ENCODE measurements at regions not wholly inside any gene's neighbourhood (a gene's known extent, or its start where the extent isn't known, plus 50 kb on each side); places are given as distances from the start of the nearest gene placed in this dataset.
A peak's percentile ranks its signal among the peaks of the same experiment; 100 is the strongest.
"Not testable (repeated sequence)": the region's sequence is repeated elsewhere in the genome, so short reads cannot be mapped to it uniquely, and the experiment has no call there.

- no peak for DNase-seq
These were observed 622.6 kb upstream of the SLC35B3 start for GRCh38 chr6:9057937-9058336.

- DNase-seq = no peak
These were observed 621.2 kb upstream of the SLC35B3 start for GRCh38 chr6:9056556-9056955.

GRCh38 chr6:9044426-9044825, 609.1 kb upstream of the SLC35B3 start:
- no peak for DNase-seq

- DNase-seq = no peak
These were observed 605.4 kb upstream of the SLC35B3 start for GRCh38 chr6:9040718-9041117.

GRCh38 chr6:9039258-9039657, 603.9 kb upstream of the SLC35B3 start:
- no peak for DNase-seq

GRCh38 chr6:9028086-9028485, 592.7 kb upstream of the SLC35B3 start:
- no peak for DNase-seq

GRCh38 chr6:9025796-9026394, 590.5 kb upstream of the SLC35B3 start:
- DNase-seq = no peak

GRCh38 chr6:9025228-9025627, 589.9 kb upstream of the SLC35B3 start:
- no peak for DNase-seq

- not testable (repeated sequence) for DNase-seq
These were observed 588.9 kb upstream of the SLC35B3 start for GRCh38 chr6:9024246-9024645.

GRCh38 chr6:9020001-9020400, 584.7 kb upstream of the SLC35B3 start:
- no peak for DNase-seq

GRCh38 chr6:9009931-9010330, 574.6 kb upstream of the SLC35B3 start:
- DNase-seq = no peak

GRCh38 chr6:9007027-9007426, 571.7 kb upstream of the SLC35B3 start:
- DNase-seq = no peak

GRCh38 chr6:9002833-9003232, 567.5 kb upstream of the SLC35B3 start:
- no peak for DNase-seq

- DNase-seq = no peak
These were observed 559.8 kb upstream of the SLC35B3 start for GRCh38 chr6:8995156-8995555.

- no peak for DNase-seq
These were observed 557.8 kb upstream of the SLC35B3 start for GRCh38 chr6:8993111-8993510.

GRCh38 chr6:8991844-8992243, 556.5 kb upstream of the SLC35B3 start:
- no peak for DNase-seq

- DNase-seq = no peak
These were observed 554.7 kb upstream of the SLC35B3 start for GRCh38 chr6:8990075-8990474.

GRCh38 chr6:8983202-8983688, 547.9 kb upstream of the SLC35B3 start:
- peak; percentile 8 for DNase-seq

- DNase-seq = no peak
These were observed 547.3 kb upstream of the SLC35B3 start for GRCh38 chr6:8982668-8983067.

- DNase-seq = no peak
These were observed 538.0 kb upstream of the SLC35B3 start for GRCh38 chr6:8973395-8973794.

GRCh38 chr6:8969747-8970146, 534.4 kb upstream of the SLC35B3 start:
- no peak for DNase-seq

- no peak for DNase-seq
These were observed 523.7 kb upstream of the SLC35B3 start for GRCh38 chr6:8958894-8959511.

GRCh38 chr6:8953310-8953709, 518.0 kb upstream of the SLC35B3 start:
- no peak for DNase-seq

- no peak for DNase-seq
These were observed 513.4 kb upstream of the SLC35B3 start for GRCh38 chr6:8948733-8949132.

- DNase-seq = no peak
These were observed 512.6 kb upstream of the SLC35B3 start for GRCh38 chr6:8947900-8948299.
